OCI-LY7 (cell line): ENCODE measurements at regions not wholly inside any gene's neighbourhood (a gene's known extent, or its start where the extent isn't known, plus 50 kb on each side); places are given as distances from the start of the nearest gene placed in this dataset.

Experiments used
- EZH2phosphoT487 ChIP-seq: fragments of 200-600 bp; sonication (generic); IDR thresholded peaks from 2 replicates; pipeline ENCODE4 v1.6.1; 2018; ENCODE audit warnings: low read depth, borderline replicate concordance, mild to moderate bottlenecking, mixed run types, antibody characterized with exemption, low read length, moderate library complexity, mixed read lengths
- TF ChIP-seq, protein P1 (sequence below): fragments of 200-600 bp; sonication (generic); conservative IDR thresholded peaks from 2 replicates; pipeline ENCODE4 v1.5.1; 2014; ENCODE audit warnings: mild to moderate bottlenecking, antibody characterized with exemption, low read length, moderate library complexity, mixed read lengths

DNA sequence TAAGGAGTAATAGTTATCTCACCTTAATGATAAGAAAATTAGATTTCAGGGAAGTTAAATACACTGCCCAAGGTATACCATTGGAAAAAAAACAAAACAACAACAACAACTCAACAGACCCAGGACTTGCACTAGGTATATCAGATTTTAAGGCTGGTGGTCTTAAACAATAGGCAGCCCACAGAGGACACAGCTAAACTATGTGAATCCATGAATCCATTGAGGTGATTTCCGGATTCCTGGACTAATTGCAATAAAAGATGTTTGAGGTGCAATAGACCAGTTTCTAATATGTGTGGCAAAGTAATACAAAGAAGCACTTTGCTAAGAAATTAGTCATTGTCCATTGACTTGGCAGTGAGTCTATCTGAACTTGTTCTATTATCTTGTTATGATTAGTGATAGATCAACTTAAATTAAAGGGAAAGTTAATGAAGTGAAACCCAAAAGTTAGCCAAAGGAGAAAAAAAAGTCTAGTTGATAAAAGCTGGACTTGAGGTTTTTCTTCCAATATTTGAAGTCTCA, 60.9 kb upstream of the MAGI1 start:
- TF ChIP-seq, protein P1, sequence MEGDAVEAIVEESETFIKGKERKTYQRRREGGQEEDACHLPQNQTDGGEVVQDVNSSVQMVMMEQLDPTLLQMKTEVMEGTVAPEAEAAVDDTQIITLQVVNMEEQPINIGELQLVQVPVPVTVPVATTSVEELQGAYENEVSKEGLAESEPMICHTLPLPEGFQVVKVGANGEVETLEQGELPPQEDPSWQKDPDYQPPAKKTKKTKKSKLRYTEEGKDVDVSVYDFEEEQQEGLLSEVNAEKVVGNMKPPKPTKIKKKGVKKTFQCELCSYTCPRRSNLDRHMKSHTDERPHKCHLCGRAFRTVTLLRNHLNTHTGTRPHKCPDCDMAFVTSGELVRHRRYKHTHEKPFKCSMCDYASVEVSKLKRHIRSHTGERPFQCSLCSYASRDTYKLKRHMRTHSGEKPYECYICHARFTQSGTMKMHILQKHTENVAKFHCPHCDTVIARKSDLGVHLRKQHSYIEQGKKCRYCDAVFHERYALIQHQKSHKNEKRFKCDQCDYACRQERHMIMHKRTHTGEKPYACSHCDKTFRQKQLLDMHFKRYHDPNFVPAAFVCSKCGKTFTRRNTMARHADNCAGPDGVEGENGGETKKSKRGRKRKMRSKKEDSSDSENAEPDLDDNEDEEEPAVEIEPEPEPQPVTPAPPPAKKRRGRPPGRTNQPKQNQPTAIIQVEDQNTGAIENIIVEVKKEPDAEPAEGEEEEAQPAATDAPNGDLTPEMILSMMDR, result no peak
- no peak for TF ChIP-seq EZH2phosphoT487
